GM18505 (cell line): ENCODE measurements at regions not wholly inside any gene's neighbourhood (a gene's known extent, or its start where the extent isn't known, plus 50 kb on each side); places are given as distances from the start of the nearest gene placed in this dataset.
"Not testable (repeated sequence)": the region's sequence is repeated elsewhere in the genome, so short reads cannot be mapped to it uniquely, and the experiment has no call there.

Experiments used
- ATAC-seq: cut with Tn5 transposase; IDR thresholded peaks from one replicate; pipeline ENCODE4 v1.9.1; 2021; ENCODE audit not compliant: unreplicated experiment
- POLR2A ChIP-seq: IDR thresholded peaks from 4 replicates; pipeline ENCODE4 v1.6.1; 2011; ENCODE audit warnings: borderline replicate concordance; ENCODE audit not compliant: insufficient read depth, insufficient read length; ENCODE audit errors: extremely low read depth

DNA sequence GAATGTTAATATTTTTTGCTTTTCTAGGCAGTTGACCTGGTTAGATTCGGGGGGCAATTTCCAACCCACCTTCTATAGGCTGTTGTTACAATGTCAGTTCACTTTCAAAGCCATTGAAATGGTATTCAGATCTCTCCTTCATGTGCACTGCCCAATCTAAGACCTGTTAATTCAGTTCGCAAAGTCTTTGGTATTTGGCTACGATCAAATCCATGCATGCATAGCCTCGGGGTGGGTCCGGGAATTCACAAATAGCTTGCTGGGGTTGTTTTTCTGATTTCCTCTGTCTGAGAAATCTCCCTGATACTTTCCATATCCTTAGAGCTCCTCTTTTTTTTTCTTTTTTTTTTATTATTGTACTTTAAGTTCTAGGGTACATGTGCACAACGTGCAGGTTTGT, 252.6 kb upstream of the SPAG17 start:
- ATAC-seq: no peak

DNA sequence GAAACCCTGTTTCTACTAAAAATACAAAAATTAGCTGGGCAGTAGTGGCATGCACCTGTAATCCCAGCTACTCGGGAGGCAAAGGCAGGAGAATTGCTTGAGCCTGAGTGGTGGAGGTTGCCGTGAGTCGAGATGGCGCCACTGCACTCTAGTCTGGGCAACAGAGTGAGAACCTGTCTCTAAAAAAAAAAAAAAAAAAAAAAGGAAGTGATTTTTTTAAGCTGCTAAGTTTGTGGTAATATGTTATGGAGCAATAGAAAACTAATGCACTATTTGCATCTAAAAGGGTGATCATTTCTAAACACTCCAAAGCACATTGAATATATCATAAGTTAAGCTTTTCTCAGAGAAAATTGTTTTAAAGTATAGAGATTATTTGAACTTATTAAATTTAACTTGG, 244.8 kb upstream of the SPAG17 start:
- ATAC-seq: no peak

More for the DNA sequence above, 252.6 kb upstream of the SPAG17 start:
- TF ChIP-seq POLR2A: no peak

GRCh38 chr1:118421868-118422350, 236.9 kb upstream of the SPAG17 start:
- no peak for ATAC-seq
- TF ChIP-seq POLR2A: no peak

More for the DNA sequence above, 244.8 kb upstream of the SPAG17 start:
- TF ChIP-seq POLR2A: no peak

DNA sequence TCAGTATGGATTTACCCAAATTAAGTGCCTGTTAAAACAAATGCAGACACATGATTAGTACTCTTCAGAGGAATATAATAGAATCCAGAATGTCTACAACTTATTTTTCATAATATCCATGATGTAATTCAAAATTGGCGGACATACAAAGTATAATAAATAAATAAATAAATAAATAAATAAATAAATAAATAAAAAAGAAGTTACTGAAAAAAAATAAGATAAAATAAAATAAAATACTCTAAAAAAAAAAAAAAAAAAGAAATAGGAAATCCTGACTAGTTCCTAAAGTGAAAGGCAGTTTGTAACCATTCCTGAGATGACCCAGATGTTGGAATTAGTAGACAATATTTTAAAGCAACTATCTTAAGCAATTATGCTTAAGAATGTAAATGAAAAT, 219.0 kb upstream of the SPAG17 start:
- ATAC-seq: no peak
- TF ChIP-seq POLR2A: no peak

GRCh38 chr1:118397496-118397859, 212.4 kb upstream of the SPAG17 start:
- TF ChIP-seq POLR2A: no peak
- ATAC-seq: no peak

DNA sequence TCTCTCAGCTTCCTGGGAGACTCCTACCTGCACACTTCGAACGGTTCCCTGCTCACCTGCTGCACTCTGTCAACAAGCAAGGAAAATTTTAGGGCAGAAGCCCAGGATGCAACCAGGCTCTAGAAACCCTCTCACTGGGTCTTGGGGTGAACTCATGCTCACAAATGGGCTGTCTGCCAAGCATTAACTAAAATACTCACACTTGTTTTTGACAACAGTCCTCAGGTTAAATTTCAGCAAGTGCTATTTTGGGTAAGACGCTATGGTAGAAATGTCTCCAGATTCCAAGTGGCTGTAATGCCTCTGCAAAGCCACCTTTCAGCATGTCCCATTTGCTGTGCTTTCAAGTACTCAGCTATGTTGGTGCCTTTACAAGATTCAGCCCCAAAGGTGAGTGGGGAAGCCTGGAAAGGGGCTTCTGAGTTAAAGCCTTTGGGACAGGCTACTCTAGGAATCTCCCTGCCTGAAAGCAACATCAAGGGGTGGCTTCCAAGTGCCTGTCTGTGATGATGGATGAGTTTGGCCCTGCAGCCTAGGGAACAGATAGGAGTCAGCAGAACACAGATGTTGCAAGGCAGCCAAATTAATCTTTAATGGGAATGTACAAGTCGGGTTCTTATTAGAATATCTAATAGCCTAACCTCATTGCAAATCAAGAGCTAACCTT, 211.9 kb upstream of the SPAG17 start:
- no peak for TF ChIP-seq POLR2A
- no peak for ATAC-seq

- ATAC-seq: no peak
- no peak for TF ChIP-seq POLR2A
Measured at GRCh38 chr1:118396279-118396678, 211.3 kb upstream of the SPAG17 start.

DNA sequence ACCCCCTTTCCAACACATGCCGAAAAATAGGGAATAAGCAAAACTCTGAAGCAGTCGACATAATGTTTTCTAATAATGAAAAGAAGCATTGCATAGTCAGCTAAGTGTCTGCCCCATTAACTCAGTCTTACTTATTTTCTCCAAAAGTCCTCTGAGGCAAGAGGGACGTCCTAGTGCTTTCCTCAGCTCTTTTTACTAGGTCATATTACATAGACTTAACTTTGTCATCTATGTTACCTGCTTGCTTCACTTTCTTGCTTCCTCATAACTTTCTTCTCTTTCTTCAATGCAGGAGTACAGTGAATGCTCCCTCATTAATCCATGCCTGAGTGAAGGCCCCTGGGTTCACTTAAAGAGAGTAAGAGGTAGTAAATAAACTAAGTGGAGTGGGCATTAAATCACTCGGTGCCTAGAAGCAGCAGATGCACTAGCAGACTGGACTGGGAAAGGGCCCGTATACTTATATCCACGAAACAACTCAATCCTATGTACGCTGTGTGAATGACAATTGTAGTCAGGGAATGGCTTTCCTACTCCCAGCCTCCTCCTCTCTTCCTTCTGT, 210.5 kb upstream of the SPAG17 start:
- no peak for TF ChIP-seq POLR2A
- no peak for ATAC-seq

DNA sequence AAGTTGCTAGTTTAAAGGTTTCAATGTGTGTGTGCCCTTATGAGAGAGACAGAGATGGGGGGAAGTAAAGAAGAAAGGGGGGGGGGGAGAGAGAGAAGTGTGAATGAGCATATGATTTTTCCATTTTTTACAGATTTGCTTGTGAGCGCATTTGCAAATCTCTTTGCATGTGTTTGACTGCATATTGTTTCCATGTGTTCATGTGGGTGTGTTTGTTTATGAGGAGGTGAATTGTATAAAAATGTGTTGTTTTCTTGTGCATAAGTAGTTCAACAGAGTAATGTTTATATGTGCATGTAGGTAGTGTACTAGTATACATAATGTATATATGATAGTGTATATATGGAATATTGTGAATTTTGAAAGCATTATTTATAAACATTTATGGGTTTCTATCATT, 205.9 kb upstream of the SPAG17 start:
- no peak for ATAC-seq
- no peak for TF ChIP-seq POLR2A

- ATAC-seq: no peak
- TF ChIP-seq POLR2A: no peak
Measured at GRCh38 chr1:118388301-118388959, 203.4 kb upstream of the SPAG17 start.

DNA sequence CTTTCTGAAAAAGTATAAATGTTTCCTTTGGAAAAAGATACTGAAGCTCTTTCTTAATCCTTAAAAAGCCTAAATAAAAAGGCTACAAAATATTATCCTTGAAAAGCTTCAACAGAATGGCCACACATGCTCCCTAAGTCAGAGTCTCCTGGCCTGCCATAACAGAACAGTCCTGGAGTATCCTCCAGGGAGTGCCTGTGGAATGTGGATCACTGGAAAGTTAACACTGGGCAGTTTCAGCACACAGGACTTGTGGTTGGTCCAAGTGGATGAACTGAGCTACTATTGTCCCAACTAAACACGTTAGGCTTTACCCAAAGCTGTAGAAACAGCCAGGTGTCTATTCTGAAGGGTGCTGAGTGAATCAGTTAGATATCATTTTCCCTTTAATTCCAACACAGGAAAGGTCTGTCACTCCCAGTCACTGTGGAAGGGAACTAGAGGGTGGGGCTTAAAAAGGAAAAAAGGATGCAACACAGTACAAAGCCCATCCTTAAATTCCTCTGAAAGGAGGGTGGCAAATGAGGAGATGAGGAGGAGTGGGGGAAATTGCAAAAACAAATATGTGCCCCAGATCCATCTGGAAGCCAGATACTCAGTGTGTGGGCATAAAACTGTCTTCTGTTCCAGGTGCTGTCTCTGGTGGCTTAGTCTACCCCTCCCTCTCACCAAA, 196.3 kb upstream of the SPAG17 start:
- no peak for ATAC-seq
- no peak for TF ChIP-seq POLR2A

DNA sequence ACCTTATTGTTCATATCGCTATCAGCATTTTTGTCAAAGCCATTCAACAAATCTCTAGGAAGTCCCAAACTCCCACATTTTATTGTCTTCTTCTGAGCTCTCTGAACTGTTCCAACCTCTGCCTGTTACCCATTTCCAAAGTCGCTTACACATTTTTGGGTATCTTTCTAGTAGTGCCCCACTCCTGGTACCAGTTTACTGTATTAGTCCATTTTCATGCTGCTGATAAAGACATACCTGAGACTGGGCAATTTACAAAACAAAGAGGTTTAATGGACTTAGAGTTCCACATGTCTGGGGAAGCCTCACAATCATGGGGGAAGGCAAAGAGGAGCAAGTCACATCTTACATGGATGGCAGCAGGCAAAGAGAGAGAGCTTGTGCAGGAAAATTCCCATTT, 192.2 kb upstream of the SPAG17 start:
- not testable (repeated sequence) for ATAC-seq

DNA sequence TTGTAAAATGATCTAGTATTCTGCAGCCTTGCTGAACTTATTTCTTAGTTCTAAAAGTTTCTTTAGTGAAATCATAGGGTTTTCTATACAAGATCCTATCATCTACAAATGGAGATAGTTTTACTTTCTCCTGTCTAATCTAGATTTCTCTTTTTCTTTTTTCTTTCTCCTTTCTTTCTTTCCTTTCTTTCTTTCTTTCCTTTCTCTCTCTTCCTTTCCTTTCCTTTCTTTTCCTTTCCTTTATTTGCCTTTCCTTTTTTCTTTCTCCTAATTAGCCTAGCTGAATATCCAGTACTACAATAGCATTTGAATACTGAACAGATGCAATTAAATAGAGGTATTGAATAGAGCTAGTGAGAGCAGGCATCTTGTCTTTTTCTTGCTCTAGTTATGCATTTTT, 186.6 kb upstream of the SPAG17 start:
- no peak for TF ChIP-seq POLR2A
- ATAC-seq: no peak

GRCh38 chr1:118370861-118371260, 185.8 kb upstream of the SPAG17 start:
- TF ChIP-seq POLR2A: no peak
- no peak for ATAC-seq

DNA sequence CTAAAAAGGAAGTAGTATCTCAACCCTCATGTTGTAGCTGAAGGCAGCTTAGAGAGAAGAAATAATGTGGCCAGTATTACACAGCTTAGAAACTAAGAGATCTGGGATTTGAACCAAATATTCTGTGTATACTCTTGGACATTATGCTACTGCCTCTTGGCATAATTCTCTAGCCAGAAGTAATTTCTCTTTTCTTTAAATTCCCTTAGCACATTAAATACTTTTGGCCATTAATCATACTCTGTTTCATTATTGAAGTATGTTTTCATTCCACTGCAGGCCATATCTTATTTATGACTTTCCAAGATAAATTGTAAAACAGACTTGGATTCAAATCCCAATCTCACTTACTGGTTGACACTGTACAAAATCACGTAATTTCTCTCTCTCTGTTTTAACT, 181.3 kb upstream of the SPAG17 start:
- no peak for TF ChIP-seq POLR2A

DNA sequence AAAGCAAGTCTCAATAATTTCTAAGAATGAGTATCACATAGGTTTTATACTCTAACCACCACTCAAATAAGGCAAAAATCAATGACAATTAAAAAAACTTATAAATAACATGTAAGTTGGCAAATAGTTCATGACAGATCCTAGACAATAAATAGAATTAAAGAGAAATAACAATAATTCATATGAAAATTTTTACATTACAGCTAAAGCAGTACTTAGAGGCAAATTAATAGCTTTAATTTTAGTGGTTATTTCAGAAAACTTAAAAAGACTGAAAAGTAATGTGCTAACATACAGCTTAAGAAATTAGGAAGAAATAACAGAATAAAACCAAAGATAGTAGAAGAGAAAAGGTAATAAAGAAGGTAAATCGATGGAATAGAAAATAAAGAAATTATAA, 179.9 kb upstream of the SPAG17 start:
- no peak for TF ChIP-seq POLR2A
- no peak for ATAC-seq

More for the DNA sequence above, 181.3 kb upstream of the SPAG17 start:
- no peak for ATAC-seq
